ENCODE measurements at regions not wholly inside any gene's neighbourhood (a gene's known extent, or its start where the extent isn't known, plus 50 kb on each side); places are given as distances from the start of the nearest gene placed in this dataset.

GRCh38 chr5:91441082-91441481 lies 58.0 kb upstream of the ARRDC3 start:
- TF ChIP-seq, protein P1, sequence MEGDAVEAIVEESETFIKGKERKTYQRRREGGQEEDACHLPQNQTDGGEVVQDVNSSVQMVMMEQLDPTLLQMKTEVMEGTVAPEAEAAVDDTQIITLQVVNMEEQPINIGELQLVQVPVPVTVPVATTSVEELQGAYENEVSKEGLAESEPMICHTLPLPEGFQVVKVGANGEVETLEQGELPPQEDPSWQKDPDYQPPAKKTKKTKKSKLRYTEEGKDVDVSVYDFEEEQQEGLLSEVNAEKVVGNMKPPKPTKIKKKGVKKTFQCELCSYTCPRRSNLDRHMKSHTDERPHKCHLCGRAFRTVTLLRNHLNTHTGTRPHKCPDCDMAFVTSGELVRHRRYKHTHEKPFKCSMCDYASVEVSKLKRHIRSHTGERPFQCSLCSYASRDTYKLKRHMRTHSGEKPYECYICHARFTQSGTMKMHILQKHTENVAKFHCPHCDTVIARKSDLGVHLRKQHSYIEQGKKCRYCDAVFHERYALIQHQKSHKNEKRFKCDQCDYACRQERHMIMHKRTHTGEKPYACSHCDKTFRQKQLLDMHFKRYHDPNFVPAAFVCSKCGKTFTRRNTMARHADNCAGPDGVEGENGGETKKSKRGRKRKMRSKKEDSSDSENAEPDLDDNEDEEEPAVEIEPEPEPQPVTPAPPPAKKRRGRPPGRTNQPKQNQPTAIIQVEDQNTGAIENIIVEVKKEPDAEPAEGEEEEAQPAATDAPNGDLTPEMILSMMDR (IDR thresholded peaks at IDR 0.05) = no peak
- no peak for TF ChIP-seq EP300 (IDR thresholded peaks at IDR 0.05)
